ENCODE measurements at regions not wholly inside any gene's neighbourhood (a gene's known extent, or its start where the extent isn't known, plus 50 kb on each side); places are given as distances from the start of the nearest gene placed in this dataset.

GRCh38 chr5:30561771-30562170 lies 631.7 kb upstream of the CDH6 start:
- no peak for TF ChIP-seq CTCF (IDR thresholded peaks at IDR 0.05)
- no peak overlapping the region for H3K27ac Mint-ChIP-seq
- ATAC-seq (no peak), DNase-seq (no peak)
- Histone ChIP-seq H3K4me1 (ENCODE audit: control insufficient read depth, insufficient read depth, low read length) (no peaks in the 10 kb centered on the region), H3K27ac (ENCODE audit: low read length) (no peak overlapping the region), H3K36me3 (ENCODE audit: control insufficient read depth, insufficient read depth, low read length) (no peaks in the 10 kb centered on the region), H3K4me3 (ENCODE audit: low read length) (no peak overlapping the region), H3K27me3 (ENCODE audit: control insufficient read depth, insufficient read depth, low read length) (no peaks in the 10 kb centered on the region), H3K9me3 (ENCODE audit: control insufficient read depth, insufficient read depth, low read length) (peaks cover 7% of the 10 kb centered on the region)
- H3K36me3 Mint-ChIP-seq: no peaks in the 10 kb centered on the region
- intact Hi-C loops (cut with micrococcal nuclease): no loop called here
- no peaks in the 10 kb centered on the region for H3K27me3 Mint-ChIP-seq (ENCODE audit: low read depth in 2 of 2)
- no peak overlapping the region for H3K4me3 Mint-ChIP-seq
- 20% methylated on average over 1 of the region's 2 CpGs for WGBS (ENCODE audit: insufficient coverage)
- H3K9me3 Mint-ChIP-seq: peaks cover 6 to 21% of the 10 kb centered on the region in 2 donors
- H3K4me1 Mint-ChIP-seq: no peaks in the 10 kb centered on the region

GRCh38 chr5:30551618-30552017 lies 641.9 kb upstream of the CDH6 start:
- intact Hi-C loops (cut with micrococcal nuclease): no loop called here

GRCh38 chr5:30548580-30549305 lies 644.7 kb upstream of the CDH6 start:
- no peaks in the 10 kb centered on the region for H3K27me3 ChIP-seq (ENCODE audit: control insufficient read depth, insufficient read depth, low read length)
- WGBS (ENCODE audit: insufficient coverage): 97% methylated on average over 4 of the region's 4 CpGs
- no peaks in the 10 kb centered on the region for H3K9me3 ChIP-seq (ENCODE audit: control insufficient read depth, insufficient read depth, low read length)
- H3K27me3 Mint-ChIP-seq (ENCODE audit: low read depth in 2 of 2): no peaks in the 10 kb centered on the region
- peaks cover 13 to 16% of the 10 kb centered on the region in 2 donors for H3K9me3 Mint-ChIP-seq
- TF ChIP-seq CTCF (IDR thresholded peaks at IDR 0.05): no peak
- H3K4me1 Mint-ChIP-seq: no peaks in the 10 kb centered on the region
- H3K4me1 ChIP-seq (ENCODE audit: control insufficient read depth, insufficient read depth, low read length): no peaks in the 10 kb centered on the region
- H3K27ac Mint-ChIP-seq: no peak overlapping the region
- no peak overlapping the region for H3K4me3 ChIP-seq (ENCODE audit: low read length)
- no peak for ATAC-seq
- no peak overlapping the region for H3K27ac ChIP-seq (ENCODE audit: low read length)
- no peak for DNase-seq
- H3K36me3 ChIP-seq (ENCODE audit: control insufficient read depth, insufficient read depth, low read length): no peaks in the 10 kb centered on the region
- no peak overlapping the region for H3K4me3 Mint-ChIP-seq
- intact Hi-C loops (cut with micrococcal nuclease): no loop called here
- H3K36me3 Mint-ChIP-seq: peaks cover 7% of the 10 kb centered on the region

More at GRCh38 chr5:30551618-30552017, 641.9 kb upstream of the CDH6 start:
- no peak for TF ChIP-seq CTCF (IDR thresholded peaks at IDR 0.05)
- H3K4me3 ChIP-seq (ENCODE audit: low read length): no peak overlapping the region
- Mint-ChIP-seq H3K4me3 (no peak overlapping the region), H3K4me1 (no peaks in the 10 kb centered on the region), H3K27ac (no peak overlapping the region), H3K9me3 (peaks cover 11 to 15% of the 10 kb centered on the region in 2 donors), H3K27me3 (ENCODE audit: low read depth in 2 of 2) (no peaks in the 10 kb centered on the region), H3K36me3 (peaks cover 4% of the 10 kb centered on the region)
- no peaks in the 10 kb centered on the region for H3K36me3 ChIP-seq (ENCODE audit: control insufficient read depth, insufficient read depth, low read length)
- no peaks in the 10 kb centered on the region for H3K4me1 ChIP-seq (ENCODE audit: control insufficient read depth, insufficient read depth, low read length)
- DNase-seq (no peak), ATAC-seq (no peak)
- no peaks in the 10 kb centered on the region for H3K27me3 ChIP-seq (ENCODE audit: control insufficient read depth, insufficient read depth, low read length)
- H3K27ac ChIP-seq (ENCODE audit: low read length): no peak overlapping the region
- no peaks in the 10 kb centered on the region for H3K9me3 ChIP-seq (ENCODE audit: control insufficient read depth, insufficient read depth, low read length)
- WGBS (ENCODE audit: insufficient coverage): 86% methylated on average over 1 of the region's 4 CpGs

- peaks cover 18% of the 10 kb centered on the region for H3K9me3 ChIP-seq (ENCODE audit: control insufficient read depth, insufficient read depth, low read length)
- no peaks in the 10 kb centered on the region for H3K27me3 ChIP-seq (ENCODE audit: control insufficient read depth, insufficient read depth, low read length)
- 95% methylated on average over 4 of the region's 4 CpGs for WGBS (ENCODE audit: insufficient coverage)
- H3K36me3 ChIP-seq (ENCODE audit: control insufficient read depth, insufficient read depth, low read length): no peaks in the 10 kb centered on the region
- intact Hi-C loops (cut with micrococcal nuclease): no loop called here
- no peaks in the 10 kb centered on the region for H3K27me3 Mint-ChIP-seq (ENCODE audit: low read depth in 2 of 2)
- DNase-seq: no peak
- peaks cover 30% of the 10 kb centered on the region for H3K36me3 Mint-ChIP-seq
- H3K9me3 Mint-ChIP-seq: peaks cover 26 to 32% of the 10 kb centered on the region in 2 donors
- H3K4me1 ChIP-seq (ENCODE audit: control insufficient read depth, insufficient read depth, low read length): no peaks in the 10 kb centered on the region
- H3K27ac Mint-ChIP-seq: no peak overlapping the region
- no peak overlapping the region for H3K27ac ChIP-seq (ENCODE audit: low read length)
- no peak overlapping the region for H3K4me3 ChIP-seq (ENCODE audit: low read length)
- no peak for ATAC-seq
- no peak for TF ChIP-seq CTCF (IDR thresholded peaks at IDR 0.05)
- H3K4me1 Mint-ChIP-seq: no peaks in the 10 kb centered on the region
- no peak overlapping the region for H3K4me3 Mint-ChIP-seq
Measured at GRCh38 chr5:30540150-30540549, 653.3 kb upstream of the CDH6 start.
